ENCODE measurements at regions not wholly inside any gene's neighbourhood (a gene's known extent, or its start where the extent isn't known, plus 50 kb on each side); places are given as distances from the start of the nearest gene placed in this dataset.

DNA sequence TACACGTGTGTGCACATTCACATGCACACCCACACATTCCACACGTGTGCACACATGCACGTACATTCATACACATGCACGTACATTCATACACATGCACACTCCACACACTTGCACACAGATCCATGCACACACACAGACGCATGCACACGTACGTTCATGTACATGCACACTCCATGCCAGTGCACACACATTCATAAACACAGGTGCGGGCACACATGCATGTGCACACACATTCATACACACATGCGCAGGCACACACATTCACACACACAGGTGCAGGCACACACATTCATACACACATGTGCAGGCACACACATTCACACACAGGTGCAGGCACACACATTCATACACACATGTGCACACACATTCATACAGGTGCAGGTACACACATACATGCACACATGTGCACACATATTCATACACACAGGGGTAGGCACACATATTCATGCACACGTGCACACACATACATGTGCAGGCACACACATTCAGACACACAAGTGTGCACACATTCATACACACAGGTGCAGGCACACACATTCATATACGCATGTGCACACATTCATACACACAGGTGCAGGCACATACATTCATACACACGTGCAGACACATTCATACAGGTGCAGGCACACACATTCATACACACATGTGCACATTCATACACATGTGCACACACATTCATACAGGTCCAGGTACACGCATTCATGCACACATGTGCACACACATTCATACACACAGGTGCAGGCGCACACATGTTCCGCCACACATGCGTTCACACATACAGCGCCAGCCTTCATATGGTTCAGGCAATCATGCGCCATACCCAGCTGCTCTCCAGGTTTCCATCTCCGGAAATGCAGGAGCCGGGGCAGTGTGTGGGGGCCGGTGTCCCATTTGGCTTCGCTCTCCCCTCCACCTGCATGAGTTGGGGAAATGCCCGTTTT is 124.8 kb downstream of the HMX1 start:
- Histone ChIP-seq H2AFZ (ENCODE audit: insufficient read depth, low read depth, low read length, poor library complexity, severe bottlenecking) (no peak overlapping the region), H3K4me2 (replicated peaks; ENCODE audit: extremely low read depth, low read length, poor library complexity, severe bottlenecking) (no peak overlapping the region), H3K9me3 (replicated peaks in 1 of 2; ENCODE audit: control insufficient read depth in 1 of 2, insufficient read depth in 1 of 2, low read length in 2 of 2) (no peaks in the 10 kb centered on the region), H3K4me3 (replicated peaks in 1 of 3; ENCODE audit: low read depth in 2 of 3, low read length in 3 of 3) (no peak overlapping the region), H3K4me1 (ENCODE audit: control insufficient read depth in 1 of 2, insufficient read depth in 2 of 2, low read length in 2 of 2) (no peaks in the 10 kb centered on the region), H3K9ac (ENCODE audit: insufficient read depth, low read length, poor library complexity, severe bottlenecking) (no peak overlapping the region), H4K20me1 (ENCODE audit: insufficient read depth, low read length) (no peaks in the 10 kb centered on the region), H3K36me3 (replicated peaks in 1 of 2; ENCODE audit: control insufficient read depth in 1 of 2, insufficient read depth in 2 of 2, low read length in 2 of 2) (no peaks in the 10 kb centered on the region), H3K79me2 (ENCODE audit: insufficient read depth, low read length) (no peaks in the 10 kb centered on the region), H3K27me3 (ENCODE audit: control insufficient read depth in 2 of 2, insufficient read depth in 2 of 2, low read length in 2 of 2) (no peaks in the 10 kb centered on the region), H3K27ac (ENCODE audit: low read depth in 1 of 2, low read length in 2 of 2) (no peak overlapping the region)
- no peak for TF ChIP-seq CTCF (IDR thresholded peaks at IDR 0.05)
- Mint-ChIP-seq H3K27me3 (ENCODE audit: low read depth in 3 of 3) (peaks cover 2 to 8% (median 4%) of the 10 kb centered on the region in 3 donors), H3K4me1 (no peaks in the 10 kb centered on the region), H3K4me3 (no peak overlapping the region), H3K27ac (no peak overlapping the region), H3K36me3 (no peaks in the 10 kb centered on the region), H3K9me3 (peaks cover 0 to 9% (median 3%) of the 10 kb centered on the region in 7 donors)
- intact Hi-C loops (cut with micrococcal nuclease): no loop called here
- DNase-seq: no peak
- WGBS (ENCODE audit: insufficient coverage): 96% methylated on average over 23 of the region's 23 CpGs

DNA sequence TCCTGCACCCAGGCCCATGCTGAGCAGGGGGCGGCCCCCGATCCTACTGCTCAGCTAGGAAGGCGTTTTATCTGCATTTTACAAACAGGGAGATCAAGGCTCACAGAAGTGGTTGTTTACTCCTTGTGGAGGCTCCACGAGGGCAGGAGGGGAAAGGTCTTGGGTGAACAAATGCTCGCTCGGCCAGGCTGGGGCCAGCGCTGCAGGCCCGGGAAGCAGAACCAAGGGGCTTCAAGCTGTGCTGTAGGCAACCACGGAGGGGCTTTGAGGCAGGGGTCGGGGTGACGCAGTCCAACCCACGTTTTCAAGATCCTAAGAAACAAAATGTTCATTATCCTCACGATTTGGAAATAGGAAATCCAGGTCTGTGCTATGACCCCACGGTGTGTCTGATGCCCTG is 125.8 kb downstream of the HMX1 start:
- no peaks in the 10 kb centered on the region for H3K4me1 Mint-ChIP-seq
- peaks cover 3 to 4% (median 4%) of the 10 kb centered on the region in 3 donors for H3K27me3 Mint-ChIP-seq (ENCODE audit: low read depth in 3 of 3)
- TF ChIP-seq CTCF (IDR thresholded peaks at IDR 0.05): no peak
- H3K4me3 Mint-ChIP-seq: no peak overlapping the region
- H3K36me3 Mint-ChIP-seq: no peaks in the 10 kb centered on the region
- Histone ChIP-seq H3K9ac (ENCODE audit: insufficient read depth, low read length, poor library complexity, severe bottlenecking) (no peak overlapping the region), H3K4me2 (replicated peaks; ENCODE audit: extremely low read depth, low read length, poor library complexity, severe bottlenecking) (no peak overlapping the region), H3K27me3 (ENCODE audit: control insufficient read depth in 2 of 2, insufficient read depth in 2 of 2, low read length in 2 of 2) (no peaks in the 10 kb centered on the region), H3K9me3 (replicated peaks in 1 of 2; ENCODE audit: control insufficient read depth in 1 of 2, insufficient read depth in 1 of 2, low read length in 2 of 2) (no peaks in the 10 kb centered on the region), H3K79me2 (ENCODE audit: insufficient read depth, low read length) (no peaks in the 10 kb centered on the region), H4K20me1 (ENCODE audit: insufficient read depth, low read length) (no peaks in the 10 kb centered on the region), H3K27ac (ENCODE audit: low read depth in 1 of 2, low read length in 2 of 2) (no peak overlapping the region), H3K4me3 (replicated peaks in 1 of 3; ENCODE audit: low read depth in 2 of 3, low read length in 3 of 3) (no peak overlapping the region), H3K4me1 (ENCODE audit: control insufficient read depth in 1 of 2, insufficient read depth in 2 of 2, low read length in 2 of 2) (no peaks in the 10 kb centered on the region), H2AFZ (ENCODE audit: insufficient read depth, low read depth, low read length, poor library complexity, severe bottlenecking) (no peak overlapping the region), H3K36me3 (replicated peaks in 1 of 2; ENCODE audit: control insufficient read depth in 1 of 2, insufficient read depth in 2 of 2, low read length in 2 of 2) (no peaks in the 10 kb centered on the region)
- no peak overlapping the region for H3K27ac Mint-ChIP-seq
- H3K9me3 Mint-ChIP-seq: peaks cover 0 to 9% (median 4%) of the 10 kb centered on the region in 7 donors
- no peak for DNase-seq
- WGBS (ENCODE audit: insufficient coverage): 83% methylated on average over 13 of the region's 14 CpGs
- intact Hi-C loops (cut with micrococcal nuclease): no loop called here
